Tongue (tissue), 1 donor: ENCODE measurements at regions not wholly inside any gene's neighbourhood (a gene's known extent, or its start where the extent isn't known, plus 50 kb on each side); places are given as distances from the start of the nearest gene placed in this dataset.

Experiments
- DNase-seq: peaks from one replicate; pipeline ENCODE4 v3.0.0-alpha.2; 2015

DNA sequence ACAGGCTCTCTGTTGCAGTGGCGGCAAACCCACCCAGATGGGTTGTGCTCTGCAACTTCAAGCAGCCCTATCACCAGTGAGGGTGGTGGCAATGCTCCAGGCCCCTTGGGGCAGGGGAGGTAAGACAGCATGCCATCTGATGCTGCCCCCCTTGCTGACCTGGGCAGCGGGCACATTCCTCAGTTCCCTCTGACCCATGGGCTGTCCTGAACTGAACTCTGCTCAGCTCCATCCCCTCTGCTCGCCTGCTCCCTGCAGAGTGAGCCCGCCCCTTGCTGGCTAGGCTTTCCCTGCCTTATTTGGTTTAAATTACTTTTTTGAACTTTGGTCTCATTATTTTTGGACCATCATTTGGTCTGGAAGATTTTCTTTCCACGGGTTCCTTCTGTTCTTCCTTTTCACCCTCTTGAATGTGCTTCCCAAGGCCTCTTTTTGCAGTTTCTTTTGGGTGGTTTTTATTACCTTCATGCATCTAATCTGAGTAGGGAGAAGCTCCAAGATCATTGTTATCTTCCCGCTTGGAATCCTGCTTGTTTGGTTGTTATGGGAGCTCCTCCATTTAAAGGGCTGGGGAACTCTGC, 565.4 kb downstream of the TNS1 start:
- DNase-seq = no peak

DNA sequence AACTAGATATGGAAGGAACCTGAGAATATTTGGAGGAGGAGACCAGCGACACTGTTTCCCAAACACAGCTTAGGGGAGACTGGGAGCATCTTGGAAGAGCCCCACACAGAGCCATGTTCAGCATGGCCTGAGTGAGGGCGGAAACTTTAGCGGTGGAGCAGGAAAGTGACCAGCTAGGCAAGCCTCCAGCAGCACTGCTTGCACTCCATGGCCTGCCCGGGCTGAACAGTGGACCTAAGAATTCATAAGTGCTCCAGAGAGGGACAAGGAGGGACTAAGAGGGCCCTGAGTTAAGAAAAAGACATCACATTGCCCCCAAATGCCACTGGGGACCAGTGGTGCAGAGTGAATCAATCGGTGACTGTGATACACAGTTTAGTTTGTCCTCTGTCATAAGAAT, 566.4 kb downstream of the TNS1 start:
- no peak for DNase-seq

DNA sequence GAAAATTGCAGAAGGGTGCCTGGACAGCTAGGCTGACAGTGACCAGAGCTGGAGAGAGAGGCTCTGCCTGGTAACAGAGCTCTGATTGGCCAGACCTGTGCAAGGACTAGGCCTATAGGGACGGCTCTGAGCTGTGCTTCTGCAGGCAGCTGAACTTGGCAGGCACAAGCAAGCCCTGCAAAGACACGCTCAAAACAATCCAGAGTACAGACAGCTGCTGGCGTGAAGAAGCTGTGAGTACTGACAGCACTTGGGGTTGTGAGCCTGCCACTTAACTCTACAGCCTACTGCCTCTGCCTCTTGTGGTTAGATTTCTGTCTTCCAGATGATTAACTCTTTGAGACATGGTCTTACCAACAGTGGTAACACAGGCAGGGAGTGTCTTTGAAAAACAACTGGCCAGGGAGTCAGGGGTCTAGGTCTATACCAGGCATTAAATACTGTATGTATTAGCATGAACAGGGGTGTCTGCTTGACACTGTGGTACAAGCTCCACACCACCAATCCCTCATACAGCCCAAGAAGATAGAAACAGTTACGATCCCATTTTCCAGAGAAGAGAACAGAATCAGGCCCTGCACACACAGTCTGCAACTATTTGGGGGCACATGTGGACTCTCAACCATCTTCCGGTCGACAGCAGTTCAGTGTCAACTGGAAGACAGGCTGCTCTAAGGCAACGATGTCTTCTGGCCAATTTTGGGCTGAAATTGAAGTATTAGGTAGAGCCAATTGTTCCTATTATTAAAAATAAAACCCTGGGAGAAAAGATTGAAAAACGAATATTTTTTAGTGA, 568.4 kb downstream of the TNS1 start:
- DNase-seq = peak; percentile 99

DNA sequence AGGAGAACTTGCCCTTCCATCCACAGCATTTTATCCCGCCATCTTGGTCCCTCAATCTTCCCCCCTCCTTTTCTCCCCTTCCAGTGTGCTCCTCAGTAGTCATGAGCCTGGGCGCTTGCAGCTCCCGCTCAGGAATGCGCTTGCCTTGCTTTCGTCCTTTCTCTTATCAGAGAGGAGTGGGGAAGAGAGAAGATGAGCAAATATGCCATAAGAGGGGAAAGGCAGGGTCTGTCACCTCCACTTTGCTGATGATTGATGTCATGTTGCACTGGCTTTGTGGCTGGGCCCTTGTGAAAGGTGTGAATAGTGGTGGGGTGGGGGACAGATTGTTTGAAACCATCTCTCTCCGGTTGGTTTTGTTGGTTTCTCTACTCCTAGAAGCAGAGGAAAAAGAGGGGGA, 569.3 kb downstream of the TNS1 start:
- peak; percentile 57 for DNase-seq

- DNase-seq = no peak
These were observed 571.1 kb downstream of the TNS1 start for GRCh38 chr2:217431577-217432269.

- no peak for DNase-seq
These were observed 571.2 kb upstream of the TNP1 start for GRCh38 chr2:217430916-217431576.

DNA sequence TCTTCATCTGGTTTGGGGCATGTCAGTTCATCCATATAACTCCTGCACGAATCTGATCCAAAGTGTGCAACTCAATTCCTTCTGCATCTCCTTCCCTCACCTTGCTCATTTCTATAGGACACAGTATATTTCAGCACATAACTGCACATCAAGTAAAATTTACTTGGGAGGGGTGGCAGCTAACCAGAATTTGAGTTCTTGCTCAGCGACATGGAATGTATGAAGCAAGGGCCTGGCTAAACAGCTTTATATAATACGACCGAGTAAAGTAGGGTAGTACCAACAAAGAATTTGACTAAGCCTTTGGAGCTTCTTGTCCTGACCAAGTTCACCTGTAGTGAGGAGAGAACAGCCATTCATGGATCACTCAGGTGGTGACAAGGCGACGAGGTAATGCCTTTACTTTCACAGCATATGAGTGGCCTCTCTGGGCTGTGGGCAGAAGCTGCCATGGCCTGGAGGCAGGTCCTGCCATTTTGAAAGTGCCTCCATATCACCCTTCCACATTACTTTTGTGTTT, 570.2 kb upstream of the TNP1 start:
- no peak for DNase-seq

DNA sequence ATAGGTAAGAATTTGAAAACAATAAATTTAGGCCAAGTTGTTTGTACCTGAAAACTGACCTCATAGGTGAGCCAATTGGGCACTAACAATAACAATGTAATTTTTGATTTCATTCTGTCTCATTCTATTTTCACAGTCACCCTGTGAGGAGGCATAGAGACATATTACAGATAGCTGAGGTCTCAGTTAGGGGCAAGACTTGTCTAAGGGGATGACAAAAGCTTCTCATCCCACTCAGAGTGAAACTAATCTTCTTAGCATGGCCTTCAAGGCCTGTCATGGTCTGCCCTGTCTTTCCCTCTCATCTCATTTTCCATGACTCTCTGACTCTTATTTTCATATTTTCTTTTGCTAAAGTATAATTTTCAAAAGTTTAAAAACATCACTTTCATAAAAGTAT, 562.0 kb upstream of the TNP1 start:
- no peak for DNase-seq

DNA sequence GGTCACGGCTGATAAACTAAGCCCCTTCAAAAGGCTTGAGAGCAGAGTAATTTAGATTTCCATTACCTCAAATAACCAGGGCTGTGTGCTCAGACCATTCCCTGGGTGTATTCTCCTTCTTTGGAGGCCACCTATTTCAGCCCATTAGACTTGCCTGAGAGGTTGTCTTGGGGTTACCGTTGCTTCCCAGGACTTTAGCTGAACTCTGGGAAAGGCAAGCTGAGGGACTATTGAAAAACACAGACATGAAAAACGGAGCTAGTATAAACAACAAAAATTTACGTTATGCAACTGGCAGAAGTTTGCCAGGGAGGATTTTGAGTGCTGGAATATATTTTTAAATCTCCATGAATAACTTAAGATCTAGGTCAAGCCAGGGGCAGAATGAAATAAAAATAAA, 561.0 kb upstream of the TNP1 start:
- no peak for DNase-seq

DNA sequence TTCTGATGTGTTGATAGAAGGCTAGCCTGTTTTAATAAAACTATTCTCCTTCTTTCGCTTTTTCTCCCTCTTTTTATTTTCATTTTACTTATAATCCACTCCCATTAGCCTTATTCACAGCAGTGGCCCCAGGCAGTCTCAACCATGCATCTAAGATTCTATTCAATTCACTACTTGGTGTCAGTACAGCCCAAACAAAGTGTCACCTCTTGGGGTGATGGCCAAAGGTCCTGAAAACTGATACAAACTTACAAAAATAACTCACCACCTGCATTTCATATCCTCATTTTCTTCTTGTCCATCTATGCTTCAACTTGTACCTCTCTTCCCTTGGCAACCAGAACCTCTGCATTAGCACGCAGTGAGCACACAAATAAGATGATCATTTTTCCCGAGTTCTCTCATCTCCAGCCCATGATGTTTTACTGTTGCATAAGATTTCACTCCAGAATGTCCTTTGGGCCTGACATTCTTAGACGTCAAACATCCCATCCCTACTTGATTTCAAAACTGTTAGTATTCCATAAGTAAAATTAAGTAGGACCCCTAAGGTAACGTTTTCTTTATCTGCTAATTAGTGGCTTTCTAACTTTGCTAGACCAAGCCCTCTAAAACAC, 559.3 kb upstream of the TNP1 start:
- DNase-seq = no peak

- DNase-seq = no peak
These were observed 558.7 kb upstream of the TNP1 start for GRCh38 chr2:217418544-217418943.

GRCh38 chr2:217418090-217418489, 558.2 kb upstream of the TNP1 start:
- DNase-seq = no peak

DNA sequence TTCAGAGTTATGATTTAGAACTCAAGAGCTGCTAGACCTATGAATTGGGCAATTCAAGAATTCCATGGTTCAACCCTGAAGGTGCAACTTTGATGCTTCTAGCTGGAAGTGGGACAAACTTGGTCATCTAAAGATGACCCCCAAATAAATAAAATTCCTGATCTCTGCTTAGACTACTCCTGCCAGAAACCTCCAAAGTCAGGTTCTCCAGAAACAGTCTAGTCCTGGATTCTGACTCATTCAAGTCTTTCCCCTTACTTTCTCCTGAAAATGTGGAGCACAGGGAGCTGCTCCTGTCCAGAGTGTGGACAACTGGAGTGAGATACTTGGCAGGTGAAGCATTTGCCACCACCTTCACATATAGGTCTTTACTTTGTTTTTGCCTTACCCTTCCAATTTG, 557.7 kb upstream of the TNP1 start:
- no peak for DNase-seq

DNA sequence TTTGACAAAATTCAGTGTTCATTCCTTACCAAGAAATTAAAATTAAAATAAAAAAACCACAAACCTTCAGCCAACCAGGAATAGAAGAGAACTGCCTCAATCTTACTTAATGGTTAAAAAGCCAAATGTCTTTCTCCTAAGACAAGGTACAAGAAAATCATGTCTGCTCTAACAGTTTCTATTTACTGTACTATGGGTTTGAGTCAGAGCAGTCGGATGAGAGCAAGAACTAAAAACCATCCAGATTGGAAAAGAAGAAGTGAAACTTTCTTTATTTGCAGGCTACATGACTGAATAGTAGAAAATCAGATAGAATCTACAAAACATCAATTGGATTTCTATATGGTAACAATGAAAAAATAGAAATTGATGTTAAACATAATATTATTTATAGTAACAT, 555.5 kb upstream of the TNP1 start:
- DNase-seq = no peak

DNA sequence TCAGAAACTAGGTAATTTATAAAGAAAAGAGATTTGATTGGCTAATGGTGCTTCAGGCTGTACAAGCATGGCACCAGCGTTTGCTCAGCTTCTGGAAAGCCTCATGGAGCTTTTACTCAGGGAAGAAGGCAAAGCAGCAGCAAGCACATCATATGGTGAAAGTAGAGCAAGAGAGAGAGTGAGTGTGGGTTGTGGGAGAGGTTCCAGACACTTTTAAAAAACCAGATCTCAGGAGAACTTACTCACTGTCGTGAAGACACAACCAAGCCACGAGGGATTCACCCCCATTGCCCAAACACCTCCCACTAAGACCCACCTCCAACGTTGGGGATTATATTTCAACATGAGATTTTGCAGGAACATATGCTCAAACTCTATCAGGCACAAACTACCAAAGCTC, 554.6 kb upstream of the TNP1 start:
- no peak for DNase-seq

- DNase-seq = no peak
These were observed 553.3 kb upstream of the TNP1 start for GRCh38 chr2:217413193-217413592.

GRCh38 chr2:217412721-217413120, 552.9 kb upstream of the TNP1 start:
- DNase-seq = no peak

DNA sequence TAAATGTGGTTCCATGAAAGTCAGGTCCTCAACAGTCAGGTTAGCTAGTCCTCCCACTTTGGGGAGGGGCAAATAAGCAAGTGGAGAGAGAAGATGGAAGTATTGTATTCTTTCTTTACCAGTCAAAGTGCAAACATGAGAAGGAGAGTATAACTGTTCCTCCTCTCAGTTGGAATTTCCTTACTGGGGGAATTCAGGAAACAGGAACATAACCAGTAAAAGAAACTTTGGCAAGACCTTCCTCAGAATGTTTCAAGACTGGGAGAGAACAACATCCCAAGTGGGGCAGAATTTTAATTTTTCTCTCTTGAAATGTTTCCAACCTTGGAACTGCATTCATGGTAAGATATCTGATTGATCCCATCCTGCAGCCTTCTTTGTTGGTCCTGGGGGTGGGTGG, 552.4 kb upstream of the TNP1 start:
- no peak for DNase-seq

DNA sequence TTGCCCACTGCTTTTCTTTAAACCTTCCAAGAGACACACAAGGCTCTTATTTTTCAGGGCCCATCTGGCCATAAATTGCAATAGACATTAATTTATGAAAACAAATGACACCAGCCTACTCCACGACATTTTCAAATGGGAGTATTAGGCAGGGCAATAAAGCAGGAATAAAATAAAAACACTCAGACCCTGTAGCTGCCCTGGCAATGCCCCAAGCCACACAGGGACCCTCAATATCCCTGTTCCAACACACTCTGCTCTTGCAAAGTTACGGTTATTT, 550.8 kb upstream of the TNP1 start:
- DNase-seq = no peak

GRCh38 chr2:217409949-217410680, 550.3 kb upstream of the TNP1 start:
- peak; percentile 70 for DNase-seq

- peak; percentile 44 for DNase-seq
These were observed 547.5 kb upstream of the TNP1 start for GRCh38 chr2:217407362-217407761.

DNA sequence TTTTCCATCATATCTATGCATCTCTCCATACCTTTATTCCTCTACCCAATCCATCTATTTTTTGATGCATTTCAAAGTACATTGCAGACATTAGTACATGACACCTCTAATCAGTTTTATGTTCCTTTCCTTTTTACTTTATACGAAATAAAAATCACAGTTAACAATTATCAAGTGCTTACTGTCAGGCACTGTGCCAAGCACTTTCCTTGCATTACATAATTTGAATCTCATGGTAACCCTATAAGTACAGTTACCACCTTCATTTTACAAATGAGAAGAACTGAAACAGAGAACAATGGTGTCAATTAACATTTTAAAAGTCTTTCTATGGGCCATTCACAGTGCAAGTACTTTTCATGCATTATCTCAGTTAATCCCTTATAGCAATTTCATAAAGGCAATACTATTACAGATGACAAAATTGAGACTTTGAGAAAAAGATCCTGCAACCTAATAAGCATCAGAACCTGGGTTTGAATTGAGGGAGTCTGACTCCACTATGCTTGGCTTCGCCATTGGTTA, 544.4 kb upstream of the TNP1 start:
- no peak for DNase-seq
